NB4 (cell line): ENCODE measurements at regions not wholly inside any gene's neighbourhood (a gene's known extent, or its start where the extent isn't known, plus 50 kb on each side); places are given as distances from the start of the nearest gene placed in this dataset.

Experiments used
- MAX ChIP-seq: IDR thresholded peaks from 2 replicates; pipeline ENCODE4 v1.6.1; 2011; ENCODE audit warnings: low read depth, low read length
- MYC ChIP-seq: IDR thresholded peaks from 2 replicates; pipeline ENCODE4 v1.6.1; 2011; ENCODE audit warnings: low read depth, low read length
- POLR2A ChIP-seq: IDR thresholded peaks from 2 replicates; pipeline ENCODE4 v1.6.1; 2011; ENCODE audit warnings: mild to moderate bottlenecking; ENCODE audit not compliant: insufficient read length; ENCODE audit errors: extremely low read depth
- TF ChIP-seq, protein P1 (sequence below): IDR thresholded peaks from one replicate; pipeline ENCODE4 v1.5.1; 2012; ENCODE audit warnings: low read depth, low read length

GRCh38 chr6:1022719-1023118 is 289.2 kb upstream of the FOXQ1 start:
- TF ChIP-seq MAX = no peak
- TF ChIP-seq, protein P1, sequence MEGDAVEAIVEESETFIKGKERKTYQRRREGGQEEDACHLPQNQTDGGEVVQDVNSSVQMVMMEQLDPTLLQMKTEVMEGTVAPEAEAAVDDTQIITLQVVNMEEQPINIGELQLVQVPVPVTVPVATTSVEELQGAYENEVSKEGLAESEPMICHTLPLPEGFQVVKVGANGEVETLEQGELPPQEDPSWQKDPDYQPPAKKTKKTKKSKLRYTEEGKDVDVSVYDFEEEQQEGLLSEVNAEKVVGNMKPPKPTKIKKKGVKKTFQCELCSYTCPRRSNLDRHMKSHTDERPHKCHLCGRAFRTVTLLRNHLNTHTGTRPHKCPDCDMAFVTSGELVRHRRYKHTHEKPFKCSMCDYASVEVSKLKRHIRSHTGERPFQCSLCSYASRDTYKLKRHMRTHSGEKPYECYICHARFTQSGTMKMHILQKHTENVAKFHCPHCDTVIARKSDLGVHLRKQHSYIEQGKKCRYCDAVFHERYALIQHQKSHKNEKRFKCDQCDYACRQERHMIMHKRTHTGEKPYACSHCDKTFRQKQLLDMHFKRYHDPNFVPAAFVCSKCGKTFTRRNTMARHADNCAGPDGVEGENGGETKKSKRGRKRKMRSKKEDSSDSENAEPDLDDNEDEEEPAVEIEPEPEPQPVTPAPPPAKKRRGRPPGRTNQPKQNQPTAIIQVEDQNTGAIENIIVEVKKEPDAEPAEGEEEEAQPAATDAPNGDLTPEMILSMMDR = no peak
- no peak for TF ChIP-seq POLR2A
- TF ChIP-seq MYC = no peak
